ENCODE measurements at regions not wholly inside any gene's neighbourhood (a gene's known extent, or its start where the extent isn't known, plus 50 kb on each side); places are given as distances from the start of the nearest gene placed in this dataset.

- no peaks in the 10 kb centered on the region for H3K9me3 ChIP-seq (ENCODE audit: control extremely low read depth in 1 of 3, control insufficient read depth in 2 of 3, insufficient read depth in 1 of 3, low read length in 2 of 3)
- no peaks in the 10 kb centered on the region for H3K79me2 ChIP-seq (ENCODE audit: control insufficient read depth, insufficient read depth, low read length)
- no peaks in the 10 kb centered on the region for H3K36me3 ChIP-seq (replicated peaks in 1 of 2; ENCODE audit: control extremely low read depth in 1 of 2, control insufficient read depth in 1 of 2, extremely low read depth in 1 of 2, insufficient read depth in 2 of 2, low read length in 1 of 2)
- TF ChIP-seq EZH2 (IDR thresholded peaks at IDR 0.05; ENCODE audit: borderline replicate concordance, insufficient read depth, low read depth, low read length, poor library complexity, severe bottlenecking) (no peak), CTCF (IDR thresholded peaks at IDR 0.05) (no peak)
- H3K9ac ChIP-seq (ENCODE audit: low read length) = no peak overlapping the region
- DNase-seq = no peak
- H2AFZ ChIP-seq (ENCODE audit: insufficient read depth, low read depth, low read length, poor library complexity, severe bottlenecking) = no peak overlapping the region
- Mint-ChIP-seq H3K27me3 (peaks cover 3% of the 10 kb centered on the region), H3K9me3 (ENCODE audit: insufficient read depth) (no peaks in the 10 kb centered on the region), H3K27ac (no peak overlapping the region), H3K4me3 (no peak overlapping the region), H3K4me1 (peaks cover 16% of the 10 kb centered on the region)
- H3K4me3 ChIP-seq (ENCODE audit: control extremely low read depth in 1 of 5, extremely low read depth in 1 of 5, insufficient read depth in 1 of 5, low read depth in 2 of 5, low read length in 4 of 5) = no peak overlapping the region
- ATAC-seq (ENCODE audit: low read depth) = no peak
- WGBS (ENCODE audit: insufficient coverage) = 81% methylated on average over 2 of the region's 6 CpGs
- H3K4me2 ChIP-seq (replicated peaks; ENCODE audit: low read depth, low read length, poor library complexity, severe bottlenecking) = no peak overlapping the region
- ChIA-PET POLR2A (no interaction called here), CTCF (no interaction called here)
- no peaks in the 10 kb centered on the region for H3K4me1 ChIP-seq (ENCODE audit: control insufficient read depth in 2 of 2, insufficient read depth in 2 of 2, low read length in 2 of 2)
- no peaks in the 10 kb centered on the region for H4K20me1 ChIP-seq (ENCODE audit: control insufficient read depth, insufficient read depth, low read length, poor library complexity, severe bottlenecking)
- H3K27ac ChIP-seq (ENCODE audit: low read length in 2 of 2) = no peak overlapping the region
- intact Hi-C loops (cut with micrococcal nuclease) = no loop called here
- no peaks in the 10 kb centered on the region for H3K27me3 ChIP-seq (replicated peaks in 1 of 4; ENCODE audit: control extremely low read depth in 1 of 4, control insufficient read depth in 3 of 4, insufficient read depth in 4 of 4, low read length in 3 of 4)
These were observed 236.5 kb downstream of the PARM1 start for GRCh38 chr4:75169427-75169826.

- Histone ChIP-seq H3K27ac (ENCODE audit: low read length in 2 of 2) (no peak overlapping the region), H3K4me2 (replicated peaks; ENCODE audit: low read depth, low read length, poor library complexity, severe bottlenecking) (no peak overlapping the region), H3K4me1 (ENCODE audit: control insufficient read depth in 2 of 2, insufficient read depth in 2 of 2, low read length in 2 of 2) (no peaks in the 10 kb centered on the region), H3K4me3 (ENCODE audit: control extremely low read depth in 1 of 5, extremely low read depth in 1 of 5, insufficient read depth in 1 of 5, low read depth in 2 of 5, low read length in 4 of 5) (no peak overlapping the region), H3K9me3 (ENCODE audit: control extremely low read depth in 1 of 3, control insufficient read depth in 2 of 3, insufficient read depth in 1 of 3, low read length in 2 of 3) (no peaks in the 10 kb centered on the region), H3K36me3 (replicated peaks in 1 of 2; ENCODE audit: control extremely low read depth in 1 of 2, control insufficient read depth in 1 of 2, extremely low read depth in 1 of 2, insufficient read depth in 2 of 2, low read length in 1 of 2) (no peaks in the 10 kb centered on the region), H3K79me2 (ENCODE audit: control insufficient read depth, insufficient read depth, low read length) (no peaks in the 10 kb centered on the region), H2AFZ (ENCODE audit: insufficient read depth, low read depth, low read length, poor library complexity, severe bottlenecking) (no peak overlapping the region), H4K20me1 (ENCODE audit: control insufficient read depth, insufficient read depth, low read length, poor library complexity, severe bottlenecking) (no peaks in the 10 kb centered on the region), H3K27me3 (replicated peaks in 1 of 4; ENCODE audit: control extremely low read depth in 1 of 4, control insufficient read depth in 3 of 4, insufficient read depth in 4 of 4, low read length in 3 of 4) (no peaks in the 10 kb centered on the region), H3K9ac (ENCODE audit: low read length) (no peak overlapping the region)
- Mint-ChIP-seq H3K27ac (no peak overlapping the region), H3K4me3 (no peak overlapping the region), H3K27me3 (peaks cover 3% of the 10 kb centered on the region), H3K9me3 (ENCODE audit: insufficient read depth) (no peaks in the 10 kb centered on the region), H3K4me1 (peaks cover 16% of the 10 kb centered on the region)
- ChIA-PET CTCF (no interaction called here), POLR2A (no interaction called here)
- ATAC-seq (ENCODE audit: low read depth) (no peak), DNase-seq (no peak)
- intact Hi-C loops (cut with micrococcal nuclease) = no loop called here
- whole genome bisulfite sequencing (ENCODE audit: insufficient coverage) = no CpG with 5 or more reads among the region's 2 CpGs
- TF ChIP-seq EZH2 (IDR thresholded peaks at IDR 0.05; ENCODE audit: borderline replicate concordance, insufficient read depth, low read depth, low read length, poor library complexity, severe bottlenecking) = no peak
- no peak for TF ChIP-seq CTCF (IDR thresholded peaks at IDR 0.05)
These were observed 236.1 kb downstream of the PARM1 start for GRCh38 chr4:75169020-75169419.
